Small intestine (tissue), 7 donors: ENCODE measurements at regions not wholly inside any gene's neighbourhood (a gene's known extent, or its start where the extent isn't known, plus 50 kb on each side); places are given as distances from the start of the nearest gene placed in this dataset.
A peak's percentile ranks its signal among the peaks of the same experiment; 100 is the strongest.

Experiments
- DNase-seq, 2 donors: peaks; one replicate each; pipeline versions ENCODE4 v3.0.0 to v3.0.0-alpha.2; 2013
- FAIRE-seq: peaks from 2 replicates; lab custom pipeline; 2012; peaks lifted over from hg19 to GRCh38; lab: Jason Lieb, UNC
- H3K27ac ChIP-seq, 3 donors: one replicate each; pipeline ENCODE4 v1.5.1; 2013; ENCODE audit warnings: low read length in 2 of 3, mild to moderate bottlenecking in 2 of 3, control low read depth in 1 of 3, inconsistent platforms in 1 of 3, low read depth in 1 of 3, moderate library complexity in 1 of 3
- H3K27me3 ChIP-seq, 3 donors: one replicate each; pipeline ENCODE4 v1.6.1; 2013; ENCODE audit warnings: low read length in 3 of 3, inconsistent platforms in 1 of 3; ENCODE audit not compliant: control insufficient read depth in 3 of 3, insufficient read depth in 3 of 3
- H3K36me3 ChIP-seq, 3 donors: one replicate each; pipeline ENCODE4 v1.6.1; 2013; ENCODE audit warnings: low read length in 3 of 3, inconsistent platforms in 1 of 3, low read depth in 1 of 3, mild to moderate bottlenecking in 1 of 3, moderate library complexity in 1 of 3; ENCODE audit not compliant: control insufficient read depth in 3 of 3, insufficient read depth in 2 of 3
- H3K4me1 ChIP-seq, 3 donors: one replicate each; pipeline ENCODE4 v1.6.1; 2013; ENCODE audit warnings: low read length in 2 of 3, inconsistent platforms in 1 of 3, low read depth in 1 of 3, mild to moderate bottlenecking in 1 of 3, moderate library complexity in 1 of 3; ENCODE audit not compliant: control insufficient read depth in 3 of 3, insufficient read depth in 2 of 3
- H3K4me3 ChIP-seq, 3 donors: one replicate each; pipeline ENCODE4 v1.5.1; 2013; ENCODE audit warnings: low read length in 3 of 3, control low read depth in 1 of 3, inconsistent platforms in 1 of 3, low read depth in 1 of 3, mild to moderate bottlenecking in 1 of 3, moderate library complexity in 1 of 3
- H3K9me3 ChIP-seq, 2 donors: one replicate each; pipeline ENCODE4 v1.6.1; 2013; ENCODE audit warnings: low read depth in 1 of 2, low read length in 1 of 2; ENCODE audit not compliant: control insufficient read depth in 2 of 2, insufficient read depth in 1 of 2
- WGBS, 3 donors: extraction: QIAGEN DNeasy Blood & Tissue Kit; methylation state at CpG; one replicate each; pipeline ENCODE4 v1.1.7; 2013; 5-methylcytosine and 5-hydroxymethylcytosine counted together
- donor health status: healthy with polysubstance abuse.
- donor health status: control.
- donor health status: control.
- donor health status: Bipolar disorder and iron deficiency.
- donor health status: healthy.

GRCh38 chr16:85302848-85303353 lies 190.6 kb upstream of the CIBAR2 start:
- H3K36me3 ChIP-seq, result peaks cover 0 to 50% (median 0%) of the 10 kb centered on the region in 3 donors
- H3K27me3 ChIP-seq, result no peaks in the 10 kb centered on the region
- no peaks in the 10 kb centered on the region for H3K9me3 ChIP-seq
- FAIRE-seq (no peak), DNase-seq (no peak)
- H3K27ac ChIP-seq, result no peak overlapping the region
- peaks cover 0 to 49% (median 0%) of the 10 kb centered on the region in 3 donors for H3K4me1 ChIP-seq
- WGBS, 3 donors, result 34 to 65% (median 44%) methylated on average over 26 of the region's 26 CpGs
- no peak overlapping the region for H3K4me3 ChIP-seq

DNA sequence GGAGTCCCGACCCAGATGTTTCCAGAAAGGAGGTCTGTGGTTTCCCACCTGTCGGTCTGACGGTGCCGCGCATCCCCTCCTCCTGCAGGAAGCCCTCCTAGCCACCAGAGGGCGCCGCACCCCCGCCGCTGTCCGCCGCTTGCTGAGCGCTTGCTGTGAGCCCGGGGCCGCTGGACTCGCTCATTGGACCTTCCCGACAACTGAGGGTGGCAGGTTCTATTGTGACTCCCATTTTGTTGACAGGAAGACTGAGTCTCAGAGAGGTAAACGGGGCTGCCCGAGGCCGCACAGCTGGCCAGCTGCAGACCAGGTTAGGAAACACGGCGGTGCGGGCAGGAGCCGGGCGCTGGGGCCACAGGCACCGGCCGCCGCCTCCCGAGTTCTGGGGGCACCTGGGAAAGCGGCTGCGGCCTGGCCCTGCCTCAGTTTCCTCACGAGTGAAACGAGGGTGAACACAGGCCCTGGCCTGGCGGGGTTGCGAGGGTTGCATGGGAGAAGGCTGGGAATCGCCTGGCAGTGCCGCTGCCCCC lies 191.1 kb upstream of the CIBAR2 start:
- no peak overlapping the region for H3K4me3 ChIP-seq

GRCh38 chr16:85304337-85304736 lies 192.1 kb upstream of the CIBAR2 start:
- Histone ChIP-seq H3K4me3 (no peak overlapping the region), H3K4me1 (peaks cover 0 to 52% (median 0%) of the 10 kb centered on the region in 3 donors), H3K27me3 (no peaks in the 10 kb centered on the region), H3K9me3 (no peaks in the 10 kb centered on the region), H3K27ac (no peak overlapping the region), H3K36me3 (peaks cover 0 to 46% (median 0%) of the 10 kb centered on the region in 3 donors)
- WGBS, 3 donors, result 58 to 82% (median 75%) methylated on average over 6 to 9 of the region's 9 CpGs
- FAIRE-seq (no peak), DNase-seq (no peak)

More for the DNA sequence above, 191.1 kb upstream of the CIBAR2 start:
- FAIRE-seq (no peak), DNase-seq (peak; percentile 46 to 71)
- Histone ChIP-seq H3K27ac (no peak overlapping the region), H3K4me1 (peaks cover 0 to 52% (median 0%) of the 10 kb centered on the region in 3 donors), H3K36me3 (peaks cover 0 to 48% (median 0%) of the 10 kb centered on the region in 3 donors), H3K9me3 (no peaks in the 10 kb centered on the region), H3K27me3 (no peaks in the 10 kb centered on the region)
- 42 to 51% (median 43%) methylated on average over 30 to 36 of the region's 36 CpGs for WGBS, 3 donors

DNA sequence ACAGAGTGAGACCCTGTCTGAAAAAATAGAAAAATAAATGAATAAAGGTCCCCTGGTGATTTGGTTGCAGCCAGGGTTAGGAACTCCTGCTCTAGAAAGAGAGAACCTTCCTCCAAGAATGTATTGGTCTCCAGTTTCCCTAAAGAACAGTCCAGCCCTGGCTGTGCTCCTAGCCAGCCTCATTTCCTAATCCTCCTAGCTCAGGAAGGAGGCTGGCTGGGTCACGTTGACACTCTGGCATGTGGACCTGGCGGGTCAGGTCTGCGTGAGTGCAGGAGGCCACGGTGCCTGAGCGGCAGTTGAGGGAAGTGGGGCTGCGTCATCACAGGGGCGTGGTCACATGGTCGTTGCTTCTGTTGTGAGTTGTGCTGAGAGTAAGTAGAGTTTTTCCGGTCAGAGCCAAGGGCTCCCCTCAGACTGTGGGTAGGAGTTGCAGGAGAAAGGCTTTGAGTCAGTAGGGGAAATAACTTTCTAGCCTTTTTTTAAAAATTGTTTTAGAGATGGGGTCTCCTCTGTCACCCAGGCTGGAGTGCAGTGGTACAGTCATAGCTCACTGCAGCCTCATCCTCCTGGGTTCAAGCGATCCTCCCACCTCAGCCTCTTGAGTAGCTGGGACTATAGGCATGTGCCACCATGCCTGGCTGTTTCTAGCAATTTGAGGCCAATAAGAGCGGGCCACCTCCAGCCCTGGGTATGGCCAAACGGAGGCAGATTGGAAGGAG lies 194.0 kb upstream of the CIBAR2 start:
- DNase-seq (peak; percentile 81 to 93), FAIRE-seq (no peak)
- Histone ChIP-seq H3K9me3 (no peaks in the 10 kb centered on the region), H3K36me3 (peaks cover 0 to 41% (median 0%) of the 10 kb centered on the region in 3 donors), H3K27me3 (no peaks in the 10 kb centered on the region), H3K4me3 (no peak overlapping the region), H3K27ac (peak overlapping the region in 2 of 3 donors; percentile 28), H3K4me1 (peaks cover 0 to 60% (median 0%) of the 10 kb centered on the region in 3 donors)
- WGBS, 3 donors, result 23 to 27% (median 23%) methylated on average over 12 of the region's 12 CpGs

- H3K4me1 ChIP-seq, result peaks cover 0 to 54% (median 0%) of the 10 kb centered on the region in 3 donors
- H3K27ac ChIP-seq, result peak overlapping the region in 2 of 3 donors; percentile 11 to 19
- no peaks in the 10 kb centered on the region for H3K27me3 ChIP-seq
- H3K4me3 ChIP-seq, result no peak overlapping the region
- peaks cover 0 to 41% (median 0%) of the 10 kb centered on the region in 3 donors for H3K36me3 ChIP-seq
- WGBS, 3 donors, result 78 to 80% (median 78%) methylated on average over 16 to 19 of the region's 19 CpGs
- no peak for FAIRE-seq
- no peak for DNase-seq
- no peaks in the 10 kb centered on the region for H3K9me3 ChIP-seq
These were observed 194.7 kb upstream of the CIBAR2 start for GRCh38 chr16:85306793-85307551.

DNA sequence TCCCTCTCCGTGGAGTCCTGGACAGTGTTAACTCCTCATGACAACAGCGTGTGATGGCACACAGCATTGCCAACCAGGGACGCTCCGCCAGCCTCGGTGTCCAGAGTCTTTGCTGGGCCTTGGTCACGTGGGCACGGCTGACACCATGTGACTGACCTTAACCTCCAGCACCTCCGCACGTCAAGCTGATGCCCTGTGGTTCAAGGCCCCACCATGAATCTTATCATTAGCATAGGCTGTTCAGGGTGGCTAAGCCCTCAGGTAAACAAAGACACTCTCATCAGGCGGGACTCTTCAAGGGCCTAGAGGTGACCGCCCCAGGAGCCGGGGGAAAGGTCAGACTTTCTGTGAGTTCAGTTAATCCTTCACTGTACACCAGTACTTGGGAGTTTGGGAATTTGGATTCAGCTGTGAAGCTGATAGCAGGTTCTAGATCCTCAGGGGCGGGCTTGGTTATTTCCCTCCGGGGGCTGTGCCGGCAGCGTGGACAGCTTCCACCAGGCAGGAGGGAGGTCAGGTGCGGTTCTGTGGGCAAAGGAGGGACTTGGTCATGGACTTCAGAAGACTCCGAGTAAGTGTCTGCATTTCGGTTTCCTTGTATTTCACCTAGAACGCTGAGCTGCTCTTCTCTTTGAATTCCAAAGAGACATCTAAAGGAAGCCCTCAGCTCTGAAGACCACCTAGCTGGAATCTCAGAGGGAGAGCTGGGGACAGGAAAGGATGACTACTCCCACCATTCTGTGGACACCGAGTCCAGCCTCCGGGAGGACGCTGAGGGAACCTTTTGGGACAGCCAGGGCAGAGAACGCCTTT lies 195.5 kb upstream of the CIBAR2 start:
- Histone ChIP-seq H3K4me3 (no peak overlapping the region), H3K27me3 (no peaks in the 10 kb centered on the region), H3K27ac (peak overlapping the region in 1 of 3 donors; percentile 19), H3K4me1 (peaks cover 0 to 54% (median 0%) of the 10 kb centered on the region in 3 donors), H3K9me3 (no peaks in the 10 kb centered on the region), H3K36me3 (peaks cover 0 to 43% (median 0%) of the 10 kb centered on the region in 3 donors)
- DNase-seq (no peak), FAIRE-seq (no peak)
- WGBS, 3 donors, result 83 to 88% (median 85%) methylated on average over 23 to 24 of the region's 24 CpGs

- H3K27me3 ChIP-seq, result no peaks in the 10 kb centered on the region
- 73 to 89% (median 74%) methylated on average over 17 of the region's 17 CpGs for WGBS, 3 donors
- FAIRE-seq, result no peak
- H3K9me3 ChIP-seq, result no peaks in the 10 kb centered on the region
- peaks cover 0 to 40% (median 0%) of the 10 kb centered on the region in 3 donors for H3K36me3 ChIP-seq
- no peak overlapping the region for H3K4me3 ChIP-seq
- H3K27ac ChIP-seq, result no peak overlapping the region
- peaks cover 0 to 56% (median 0%) of the 10 kb centered on the region in 3 donors for H3K4me1 ChIP-seq
- no peak for DNase-seq
These were observed 196.6 kb upstream of the CIBAR2 start for GRCh38 chr16:85308611-85309540.
